GM21619 (cell line): ENCODE measurements at regions not wholly inside any gene's neighbourhood (a gene's known extent, or its start where the extent isn't known, plus 50 kb on each side); places are given as distances from the start of the nearest gene placed in this dataset.
"Not testable (repeated sequence)": the region's sequence is repeated elsewhere in the genome, so short reads cannot be mapped to it uniquely, and the experiment has no call there.

Experiments
- ATAC-seq: cut with Tn5 transposase; IDR thresholded peaks from one replicate; pipeline ENCODE4 v1.9.1; 2021; ENCODE audit not compliant: unreplicated experiment

- ATAC-seq = not testable (repeated sequence)
These were observed 116.0 kb upstream of the PTPN13 start for GRCh38 chr4:86478151-86478550.

GRCh38 chr4:86481440-86481839 is 112.7 kb upstream of the PTPN13 start:
- ATAC-seq = no peak

- ATAC-seq = no peak
These were observed 111.6 kb upstream of the PTPN13 start for GRCh38 chr4:86482306-86483172.

- no peak for ATAC-seq
These were observed 111.0 kb upstream of the PTPN13 start for GRCh38 chr4:86483173-86483490.

- no peak for ATAC-seq
These were observed 110.3 kb upstream of the PTPN13 start for GRCh38 chr4:86483773-86484172.

- peak; percentile 54 for ATAC-seq
These were observed 109.9 kb upstream of the PTPN13 start for GRCh38 chr4:86484241-86484640.

- no peak for ATAC-seq
These were observed 106.3 kb upstream of the PTPN13 start for GRCh38 chr4:86487738-86488348.

- no peak for ATAC-seq
These were observed 100.7 kb upstream of the PTPN13 start for GRCh38 chr4:86493460-86493859.

- ATAC-seq = no peak
These were observed 97.7 kb upstream of the PTPN13 start for GRCh38 chr4:86496094-86497080.

- ATAC-seq = no peak
These were observed 97.0 kb upstream of the PTPN13 start for GRCh38 chr4:86497131-86497530.

GRCh38 chr4:86497980-86498862 is 95.9 kb upstream of the PTPN13 start:
- peak; percentile 94 for ATAC-seq

- no peak for ATAC-seq
These were observed 95.3 kb upstream of the PTPN13 start for GRCh38 chr4:86498863-86499166.

GRCh38 chr4:86500527-86500926 is 93.6 kb upstream of the PTPN13 start:
- ATAC-seq = no peak

GRCh38 chr4:86502081-86502480 is 92.0 kb upstream of the PTPN13 start:
- no peak for ATAC-seq

- no peak for ATAC-seq
These were observed 87.5 kb upstream of the PTPN13 start for GRCh38 chr4:86506591-86506990.

- ATAC-seq = peak; percentile 51
These were observed 85.7 kb upstream of the PTPN13 start for GRCh38 chr4:86508436-86508835.

GRCh38 chr4:86511590-86511989 is 82.5 kb upstream of the PTPN13 start:
- ATAC-seq = no peak

GRCh38 chr4:86512631-86513030 is 81.5 kb upstream of the PTPN13 start:
- no peak for ATAC-seq

GRCh38 chr4:86515963-86516362 is 78.2 kb upstream of the PTPN13 start:
- not testable (repeated sequence) for ATAC-seq

- no peak for ATAC-seq
These were observed 72.6 kb upstream of the PTPN13 start for GRCh38 chr4:86521373-86521969.
